Prostate gland (tissue), 2 donors: ENCODE measurements at regions not wholly inside any gene's neighbourhood (a gene's known extent, or its start where the extent isn't known, plus 50 kb on each side); places are given as distances from the start of the nearest gene placed in this dataset.

Experiments
- CTCF ChIP-seq, 4 experiments: fragments of 200-600 bp in 2 of 4; fragments of 450-650 bp in 2 of 4; sonication (generic) in 2 of 4; IDR thresholded peaks; 1 replicate in 3 of 4; 2 replicates in 1 of 4; pipeline ENCODE4 v1.5.1; 2016 to 2019; ENCODE audit warnings: antibody characterized with exemption in 4 of 4, mild to moderate bottlenecking in 2 of 4, moderate library complexity in 2 of 4
- POLR2A ChIP-seq: fragments of 450-650 bp; IDR thresholded peaks from one replicate; pipeline ENCODE4 v1.6.1; 2016; ENCODE audit warnings: antibody characterized with exemption, mild to moderate bottlenecking
- POLR2AphosphoS5 ChIP-seq: sonication (generic); formaldehyde crosslinking; IDR thresholded peaks from one replicate; pipeline ENCODE4 v1.6.1; 2017; ENCODE audit warnings: antibody characterized with exemption

GRCh38 chr16:74123195-74123594 is 173.4 kb upstream of the PSMD7 start:
- TF ChIP-seq CTCF (IDR thresholded peaks at IDR 0.05), result no peak
- no peak for TF ChIP-seq POLR2A
- no peak for TF ChIP-seq POLR2AphosphoS5
